ENCODE measurements at regions not wholly inside any gene's neighbourhood (a gene's known extent, or its start where the extent isn't known, plus 50 kb on each side); places are given as distances from the start of the nearest gene placed in this dataset.

- H3K9me3 ChIP-seq (ENCODE audit: severe bottlenecking): no peaks in the 10 kb centered on the region
- H3K27me3 ChIP-seq (ENCODE audit: insufficient read depth, low read depth, severe bottlenecking): no peaks in the 10 kb centered on the region
- H3K36me3 ChIP-seq: no peaks in the 10 kb centered on the region
- no peak overlapping the region for H3K27ac ChIP-seq
- TF ChIP-seq, protein P1, sequence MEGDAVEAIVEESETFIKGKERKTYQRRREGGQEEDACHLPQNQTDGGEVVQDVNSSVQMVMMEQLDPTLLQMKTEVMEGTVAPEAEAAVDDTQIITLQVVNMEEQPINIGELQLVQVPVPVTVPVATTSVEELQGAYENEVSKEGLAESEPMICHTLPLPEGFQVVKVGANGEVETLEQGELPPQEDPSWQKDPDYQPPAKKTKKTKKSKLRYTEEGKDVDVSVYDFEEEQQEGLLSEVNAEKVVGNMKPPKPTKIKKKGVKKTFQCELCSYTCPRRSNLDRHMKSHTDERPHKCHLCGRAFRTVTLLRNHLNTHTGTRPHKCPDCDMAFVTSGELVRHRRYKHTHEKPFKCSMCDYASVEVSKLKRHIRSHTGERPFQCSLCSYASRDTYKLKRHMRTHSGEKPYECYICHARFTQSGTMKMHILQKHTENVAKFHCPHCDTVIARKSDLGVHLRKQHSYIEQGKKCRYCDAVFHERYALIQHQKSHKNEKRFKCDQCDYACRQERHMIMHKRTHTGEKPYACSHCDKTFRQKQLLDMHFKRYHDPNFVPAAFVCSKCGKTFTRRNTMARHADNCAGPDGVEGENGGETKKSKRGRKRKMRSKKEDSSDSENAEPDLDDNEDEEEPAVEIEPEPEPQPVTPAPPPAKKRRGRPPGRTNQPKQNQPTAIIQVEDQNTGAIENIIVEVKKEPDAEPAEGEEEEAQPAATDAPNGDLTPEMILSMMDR (IDR thresholded peaks at IDR 0.05; ENCODE audit: low read depth, low read length): no peak
- no peak overlapping the region for H3K4me3 ChIP-seq (ENCODE audit: low read depth, low read length)
- DNase-seq: no peak
These were observed 499.1 kb downstream of the NFIB start for GRCh38 chr9:13814647-13815400.

GRCh38 chr9:13811876-13812275, 502.1 kb downstream of the NFIB start:
- TF ChIP-seq, protein P1 (IDR thresholded peaks at IDR 0.05; ENCODE audit: low read depth, low read length): no peak
- Histone ChIP-seq H3K4me3 (ENCODE audit: low read depth, low read length) (no peak overlapping the region), H3K36me3 (no peaks in the 10 kb centered on the region), H3K27me3 (ENCODE audit: insufficient read depth, low read depth, severe bottlenecking) (no peaks in the 10 kb centered on the region), H3K9me3 (ENCODE audit: severe bottlenecking) (no peaks in the 10 kb centered on the region), H3K27ac (no peak overlapping the region)
- no peak for DNase-seq

- no peaks in the 10 kb centered on the region for H3K9me3 ChIP-seq (ENCODE audit: severe bottlenecking)
- DNase-seq: no peak
- TF ChIP-seq, protein P1 (IDR thresholded peaks at IDR 0.05; ENCODE audit: low read depth, low read length): no peak
- H3K27me3 ChIP-seq (ENCODE audit: insufficient read depth, low read depth, severe bottlenecking): no peaks in the 10 kb centered on the region
- no peaks in the 10 kb centered on the region for H3K36me3 ChIP-seq
- H3K4me3 ChIP-seq (ENCODE audit: low read depth, low read length): no peak overlapping the region
- H3K27ac ChIP-seq: no peak overlapping the region
These were observed 503.4 kb downstream of the NFIB start for GRCh38 chr9:13810510-13810909.

GRCh38 chr9:13809401-13809800, 504.5 kb downstream of the NFIB start:
- no peaks in the 10 kb centered on the region for H3K9me3 ChIP-seq (ENCODE audit: severe bottlenecking)
- H3K4me3 ChIP-seq (ENCODE audit: low read depth, low read length): no peak overlapping the region
- TF ChIP-seq, protein P1 (IDR thresholded peaks at IDR 0.05; ENCODE audit: low read depth, low read length): no peak
- no peaks in the 10 kb centered on the region for H3K36me3 ChIP-seq
- no peak overlapping the region for H3K27ac ChIP-seq
- no peaks in the 10 kb centered on the region for H3K27me3 ChIP-seq (ENCODE audit: insufficient read depth, low read depth, severe bottlenecking)
- no peak for DNase-seq

GRCh38 chr9:13807118-13807517, 506.8 kb downstream of the NFIB start:
- Histone ChIP-seq H3K36me3 (no peaks in the 10 kb centered on the region), H3K9me3 (ENCODE audit: severe bottlenecking) (no peaks in the 10 kb centered on the region), H3K27ac (no peak overlapping the region), H3K4me3 (ENCODE audit: low read depth, low read length) (no peak overlapping the region), H3K27me3 (ENCODE audit: insufficient read depth, low read depth, severe bottlenecking) (no peaks in the 10 kb centered on the region)
- DNase-seq: no peak
- TF ChIP-seq, protein P1 (IDR thresholded peaks at IDR 0.05; ENCODE audit: low read depth, low read length): no peak

- DNase-seq: no peak
- no peaks in the 10 kb centered on the region for H3K27me3 ChIP-seq (ENCODE audit: insufficient read depth, low read depth, severe bottlenecking)
- H3K27ac ChIP-seq: no peak overlapping the region
- no peaks in the 10 kb centered on the region for H3K36me3 ChIP-seq
- H3K4me3 ChIP-seq (ENCODE audit: low read depth, low read length): no peak overlapping the region
- TF ChIP-seq, protein P1 (IDR thresholded peaks at IDR 0.05; ENCODE audit: low read depth, low read length): no peak
- no peaks in the 10 kb centered on the region for H3K9me3 ChIP-seq (ENCODE audit: severe bottlenecking)
These were observed 507.2 kb downstream of the NFIB start for GRCh38 chr9:13806714-13807113.
